Neural cell (in vitro differentiated cells): ENCODE measurements at regions not wholly inside any gene's neighbourhood (a gene's known extent, or its start where the extent isn't known, plus 50 kb on each side); places are given as distances from the start of the nearest gene placed in this dataset.

Experiments
- H2AFZ ChIP-seq: fragments of 200-600, 300-800 bp; sonication (generic), shearing (Covaris generic); 2 replicates; pipeline ENCODE4 v1.6.0; 2014; ENCODE audit warnings: low read depth, mild to moderate bottlenecking, antibody characterized with exemption, low read length, moderate library complexity
- H3F3A ChIP-seq: fragments of 200-600 bp; shearing (Covaris generic); 2 replicates; pipeline ENCODE4 v1.6.1; 2016; ENCODE audit warnings: mild to moderate bottlenecking, moderate library complexity, mixed read lengths, antibody characterized with exemption, low read length; ENCODE audit not compliant: insufficient read depth, poor library complexity, severe bottlenecking
- H3K27ac ChIP-seq: fragments of 200-600, 300-800 bp; sonication (generic), shearing (Covaris generic); 2 replicates; pipeline ENCODE4 v1.5.1; 2014; ENCODE audit warnings: mild to moderate bottlenecking, low read length, moderate library complexity
- H3K27me3 ChIP-seq: fragments of 300-800, 200-600 bp; sonication (generic), shearing (Covaris generic); 2 replicates; pipeline ENCODE4 v1.6.0; 2014; ENCODE audit warnings: mild to moderate bottlenecking, low read depth, low read length, moderate library complexity; ENCODE audit not compliant: insufficient read depth
- H3K36me3 ChIP-seq: fragments of 300-800, 200-600 bp; sonication (generic), shearing (Covaris generic); 2 replicates; pipeline ENCODE4 v1.5.1; 2014; ENCODE audit warnings: mild to moderate bottlenecking, antibody characterized with exemption, low read length, moderate library complexity; ENCODE audit not compliant: insufficient read depth
- H3K4me2 ChIP-seq: fragments of 300-800, 200-600 bp; sonication (generic), shearing (Covaris generic); 2 replicates; pipeline ENCODE4 v1.6.0; 2014; ENCODE audit warnings: mild to moderate bottlenecking, low read length
- H3K4me3 ChIP-seq: fragments of 300-800, 200-600 bp; sonication (generic), shearing (Covaris generic); 2 replicates; pipeline ENCODE4 v1.5.1; 2014; ENCODE audit warnings: mild to moderate bottlenecking, low read length, moderate library complexity
- H3K79me2 ChIP-seq: fragments of 200-600 bp; shearing (Covaris generic); replicated peaks from 2 replicates; pipeline ENCODE4 v1.6.0; 2014; ENCODE audit warnings: mild to moderate bottlenecking, low read length, moderate library complexity; ENCODE audit not compliant: insufficient read depth
- H3K9ac ChIP-seq: fragments of 300-800, 200-600 bp; sonication (generic), shearing (Covaris generic); 2 replicates; pipeline ENCODE4 v1.6.1; 2016; ENCODE audit warnings: mild to moderate bottlenecking, low read length, mixed read lengths
- H3K9me2 ChIP-seq: fragments of 200-600 bp; shearing (Covaris generic); 2 replicates; pipeline ENCODE4 v1.6.1; 2016; ENCODE audit warnings: mild to moderate bottlenecking, low read length, mixed read lengths; ENCODE audit not compliant: insufficient read depth
- H3K9me3 ChIP-seq: fragments of 200-600, 300-800 bp; sonication (generic), shearing (Covaris generic); 2 replicates; pipeline ENCODE4 v1.6.1; 2016; ENCODE audit warnings: mild to moderate bottlenecking, mixed run types, low read length, moderate library complexity, mixed read lengths
- H4K20me1 ChIP-seq: fragments of 200-600 bp; shearing (Covaris generic); 2 replicates; pipeline ENCODE4 v1.6.1; 2016; ENCODE audit warnings: mild to moderate bottlenecking, mixed run types; ENCODE audit not compliant: insufficient read depth
- CTCF ChIP-seq: fragments of 450-650 bp; IDR thresholded peaks from 2 replicates; pipeline ENCODE4 v1.5.1; 2014; ENCODE audit warnings: antibody characterized with exemption, mild to moderate bottlenecking, moderate library complexity; ENCODE audit not compliant: poor library complexity, severe bottlenecking
- EP300 ChIP-seq: fragments of 450-650 bp; conservative IDR thresholded peaks from 2 replicates; pipeline ENCODE4 v1.6.1; 2014; ENCODE audit warnings: antibody characterized with exemption, mild to moderate bottlenecking, moderate library complexity; ENCODE audit not compliant: poor library complexity, severe bottlenecking
- EZH2 ChIP-seq: fragments of 200-600, 300-800 bp; shearing (Covaris generic), sonication (generic); IDR thresholded peaks from 2 replicates; pipeline ENCODE4 v1.6.1; 2014; ENCODE audit warnings: antibody characterized with exemption, low read length, borderline replicate concordance, mild to moderate bottlenecking; ENCODE audit not compliant: insufficient read depth, poor library complexity, severe bottlenecking
- MXI1 ChIP-seq: fragments of 450-650 bp; conservative IDR thresholded peaks from 2 replicates; pipeline ENCODE4 v1.6.1; 2014; ENCODE audit warnings: antibody characterized with exemption, mild to moderate bottlenecking; ENCODE audit not compliant: poor library complexity, severe bottlenecking
- POLR2AphosphoS5 ChIP-seq: IDR thresholded peaks from 2 replicates; pipeline ENCODE4 v1.6.1; 2012
- RAD21 ChIP-seq: fragments of 450-650 bp; conservative IDR thresholded peaks from 2 replicates; pipeline ENCODE4 v1.6.1; 2014; ENCODE audit warnings: antibody characterized with exemption, mild to moderate bottlenecking, moderate library complexity
- REST ChIP-seq: IDR thresholded peaks from 2 replicates; pipeline ENCODE4 v1.6.1; 2012; ENCODE audit warnings: borderline replicate concordance
- SMC3 ChIP-seq: fragments of 450-650 bp; conservative IDR thresholded peaks from 2 replicates; pipeline ENCODE4 v1.6.1; 2014; ENCODE audit warnings: antibody characterized with exemption, mild to moderate bottlenecking, moderate library complexity; ENCODE audit not compliant: poor library complexity
- TAF1 ChIP-seq: IDR thresholded peaks from 2 replicates; pipeline ENCODE4 v1.6.1; 2012; ENCODE audit warnings: low read depth

GRCh38 chr1:243916160-243916559, 66.1 kb upstream of the AKT3 start:
- Histone ChIP-seq H3K27ac (no peak overlapping the region), H3K4me3 (no peak overlapping the region), H3K9me2 (no peaks in the 10 kb centered on the region), H3K27me3 (no peaks in the 10 kb centered on the region), H3F3A (peaks cover 7% of the 10 kb centered on the region), H3K9ac (no peak overlapping the region), H3K9me3 (no peaks in the 10 kb centered on the region), H3K36me3 (no peaks in the 10 kb centered on the region), H2AFZ (no peak overlapping the region), H3K4me2 (no peak overlapping the region), H4K20me1 (no peaks in the 10 kb centered on the region), H3K79me2 (no peaks in the 10 kb centered on the region)
- TF ChIP-seq TAF1 = no peak
- no peak for TF ChIP-seq CTCF
- TF ChIP-seq POLR2AphosphoS5 = no peak

GRCh38 chr1:243912347-243912746, 62.3 kb upstream of the AKT3 start:
- Histone ChIP-seq H3K4me3 (no peak overlapping the region), H3K4me2 (no peak overlapping the region), H3K9me3 (no peaks in the 10 kb centered on the region), H4K20me1 (no peaks in the 10 kb centered on the region), H3F3A (peaks cover 7% of the 10 kb centered on the region), H3K79me2 (no peaks in the 10 kb centered on the region), H3K27me3 (no peaks in the 10 kb centered on the region), H3K27ac (no peak overlapping the region), H3K36me3 (no peaks in the 10 kb centered on the region), H2AFZ (no peak overlapping the region), H3K9me2 (no peaks in the 10 kb centered on the region), H3K9ac (no peak overlapping the region)
- TF ChIP-seq RAD21 (no peak), MXI1 (no peak), EP300 (no peak), POLR2AphosphoS5 (no peak), SMC3 (no peak), CTCF (no peak), TAF1 (no peak), EZH2 (no peak), REST (no peak)
